ENCODE measurements at regions not wholly inside any gene's neighbourhood (a gene's known extent, or its start where the extent isn't known, plus 50 kb on each side); places are given as distances from the start of the nearest gene placed in this dataset.

- Histone ChIP-seq H3F3A (ENCODE audit: control insufficient read depth, insufficient read depth) (no peaks in the 10 kb centered on the region), H3K27me3 (ENCODE audit: control insufficient read depth, low read length) (peaks cover 17% of the 10 kb centered on the region), H3K79me2 (ENCODE audit: control insufficient read depth, low read length) (no peaks in the 10 kb centered on the region), H3K4me3 (ENCODE audit: low read length) (no peak overlapping the region), H4K20me1 (ENCODE audit: control insufficient read depth, insufficient read depth, low read depth, low read length) (no peaks in the 10 kb centered on the region), H3K4me2 (ENCODE audit: low read length) (no peak overlapping the region), H3K4me1 (ENCODE audit: control insufficient read depth, low read length) (no peaks in the 10 kb centered on the region), H3K9me2 (replicated peaks; ENCODE audit: control insufficient read depth, low read length) (no peaks in the 10 kb centered on the region), H3K9me3 (ENCODE audit: control insufficient read depth, insufficient read depth, low read length) (no peaks in the 10 kb centered on the region), H3K36me3 (ENCODE audit: control insufficient read depth, low read length) (no peaks in the 10 kb centered on the region), H3K27ac (ENCODE audit: low read depth, low read length) (no peak overlapping the region)
- TF ChIP-seq CTCF (IDR thresholded peaks at IDR 0.05; ENCODE audit: low read depth, low read length, poor library complexity, severe bottlenecking) (no peak), EZH2phosphoT487 (IDR thresholded peaks at IDR 0.05; ENCODE audit: borderline replicate concordance, low read length) (no peak)
Measured at GRCh38 chr16:86195863-86196630, 297.1 kb downstream of the IRF8 start.

- no peaks in the 10 kb centered on the region for H3K9me2 ChIP-seq (replicated peaks; ENCODE audit: control insufficient read depth, low read length)
- H3K4me1 ChIP-seq (ENCODE audit: control insufficient read depth, low read length), result no peaks in the 10 kb centered on the region
- H4K20me1 ChIP-seq (ENCODE audit: control insufficient read depth, insufficient read depth, low read depth, low read length), result no peaks in the 10 kb centered on the region
- no peak overlapping the region for H3K27ac ChIP-seq (ENCODE audit: low read depth, low read length)
- no peak overlapping the region for H3K4me3 ChIP-seq (ENCODE audit: low read length)
- no peaks in the 10 kb centered on the region for H3K79me2 ChIP-seq (ENCODE audit: control insufficient read depth, low read length)
- no peaks in the 10 kb centered on the region for H3K9me3 ChIP-seq (ENCODE audit: control insufficient read depth, insufficient read depth, low read length)
- H3F3A ChIP-seq (ENCODE audit: control insufficient read depth, insufficient read depth), result no peaks in the 10 kb centered on the region
- H3K36me3 ChIP-seq (ENCODE audit: control insufficient read depth, low read length), result no peaks in the 10 kb centered on the region
- TF ChIP-seq EZH2phosphoT487 (IDR thresholded peaks at IDR 0.05; ENCODE audit: borderline replicate concordance, low read length) (no peak), CTCF (IDR thresholded peaks at IDR 0.05; ENCODE audit: low read depth, low read length, poor library complexity, severe bottlenecking) (no peak)
- H3K27me3 ChIP-seq (ENCODE audit: control insufficient read depth, low read length), result peaks cover 22% of the 10 kb centered on the region
- H3K4me2 ChIP-seq (ENCODE audit: low read length), result no peak overlapping the region
Measured at GRCh38 chr16:86196687-86197391, 297.9 kb downstream of the IRF8 start.

GRCh38 chr16:86198206-86199118, 299.5 kb downstream of the IRF8 start:
- Histone ChIP-seq H3K4me3 (ENCODE audit: low read length) (no peak overlapping the region), H3F3A (ENCODE audit: control insufficient read depth, insufficient read depth) (no peaks in the 10 kb centered on the region), H3K9me3 (ENCODE audit: control insufficient read depth, insufficient read depth, low read length) (no peaks in the 10 kb centered on the region), H3K4me2 (ENCODE audit: low read length) (no peak overlapping the region), H3K9me2 (replicated peaks; ENCODE audit: control insufficient read depth, low read length) (no peaks in the 10 kb centered on the region), H3K36me3 (ENCODE audit: control insufficient read depth, low read length) (no peaks in the 10 kb centered on the region), H3K27me3 (ENCODE audit: control insufficient read depth, low read length) (peaks cover 27% of the 10 kb centered on the region), H3K4me1 (ENCODE audit: control insufficient read depth, low read length) (no peaks in the 10 kb centered on the region), H4K20me1 (ENCODE audit: control insufficient read depth, insufficient read depth, low read depth, low read length) (no peaks in the 10 kb centered on the region), H3K79me2 (ENCODE audit: control insufficient read depth, low read length) (no peaks in the 10 kb centered on the region), H3K27ac (ENCODE audit: low read depth, low read length) (no peak overlapping the region)
- no peak for TF ChIP-seq EZH2phosphoT487 (IDR thresholded peaks at IDR 0.05; ENCODE audit: borderline replicate concordance, low read length)
- TF ChIP-seq CTCF (IDR thresholded peaks at IDR 0.05; ENCODE audit: low read depth, low read length, poor library complexity, severe bottlenecking), result no peak

Measured in DOHH2 (cell line).